Lung (tissue), 11 donors: ENCODE measurements at regions not wholly inside any gene's neighbourhood (a gene's known extent, or its start where the extent isn't known, plus 50 kb on each side); places are given as distances from the start of the nearest gene placed in this dataset.

Experiments
- ATAC-seq: fragments of 200-7000 bp; cut with Tn5 transposase; one replicate; pipeline ENCODE4 v1.9.1; 2020; ENCODE audit warnings: moderate number of reproducible peaks; ENCODE audit not compliant: insufficient read depth, low FRiP score
- DNase-seq, 3 donors: peaks; one replicate each; pipeline ENCODE4 v3.0.0-alpha.2; 2013 to 2017
- H3K27ac ChIP-seq, 2 donors: one replicate each; pipeline ENCODE4 v1.5.1; 2013; ENCODE audit warnings: mild to moderate bottlenecking in 2 of 2, moderate library complexity in 2 of 2, control low read depth in 1 of 2, inconsistent platforms in 1 of 2, low read depth in 1 of 2, low read length in 1 of 2
- H3K27me3 ChIP-seq, 3 donors: one replicate each; pipeline ENCODE4 v1.5.1; 2013; ENCODE audit warnings: low read length in 2 of 3; ENCODE audit not compliant: control insufficient read depth in 3 of 3, insufficient read depth in 3 of 3
- H3K36me3 ChIP-seq, 4 donors: one replicate each; pipeline ENCODE4 v1.5.1; 2013; ENCODE audit warnings: low read length in 4 of 4, mild to moderate bottlenecking in 1 of 4, moderate library complexity in 1 of 4; ENCODE audit not compliant: control insufficient read depth in 4 of 4, insufficient read depth in 4 of 4
- H3K4me1 ChIP-seq, 5 donors: one replicate each; pipeline ENCODE4 v1.5.1; 2013; ENCODE audit warnings: low read length in 5 of 5, mild to moderate bottlenecking in 2 of 5, moderate library complexity in 1 of 5; ENCODE audit not compliant: control insufficient read depth in 5 of 5, insufficient read depth in 5 of 5
- H3K4me3 ChIP-seq: one replicate; pipeline ENCODE4 v1.5.1; 2013; ENCODE audit warnings: mild to moderate bottlenecking, control low read depth, moderate library complexity
- H3K9ac ChIP-seq, 2 donors: one replicate each; pipeline ENCODE4 v1.5.1; 2013; ENCODE audit warnings: low read length in 2 of 2, control low read depth in 1 of 2; ENCODE audit not compliant: insufficient read depth in 1 of 2
- H3K9me3 ChIP-seq, 4 donors: one replicate each; pipeline ENCODE4 v1.5.1; 2013; ENCODE audit warnings: low read length in 3 of 4, mild to moderate bottlenecking in 1 of 4, moderate library complexity in 1 of 4; ENCODE audit not compliant: control insufficient read depth in 4 of 4, insufficient read depth in 3 of 4
- CTCF ChIP-seq: IDR thresholded peaks from 2 replicates; pipeline ENCODE4 v1.5.1; 2012; ENCODE audit warnings: mild to moderate bottlenecking; ENCODE audit errors: control extremely low read depth, extremely low read depth
- WGBS, 2 donors: extraction: QIAGEN DNeasy Blood & Tissue Kit; methylation state at CpG; one replicate each; pipeline ENCODE4 v1.1.7; 2013; 5-methylcytosine and 5-hydroxymethylcytosine counted together
- donor health status: control.
- donor health status: control.
- donor health status: Bipolar disorder and iron deficiency.
- donor health status: healthy.
- donor health status: DM: yes; HTN: yes; CAD: no.

DNA sequence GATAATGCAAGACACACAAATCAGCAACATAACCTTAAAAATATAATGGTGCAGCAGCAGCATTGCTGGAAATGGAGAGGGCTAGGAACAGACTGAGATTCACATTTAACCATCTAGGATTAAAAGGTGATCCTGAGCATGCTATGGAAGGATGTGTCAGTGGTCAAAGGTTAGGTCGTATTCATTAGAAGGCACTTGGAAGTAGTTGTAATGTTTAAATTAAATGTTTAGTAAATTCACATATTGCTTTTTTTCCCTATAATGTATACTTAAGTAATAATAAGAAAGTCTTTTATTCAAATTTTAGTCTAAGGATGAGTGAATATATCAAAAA is 368.6 kb upstream of the PDE3A start:
- H3K4me3 ChIP-seq = no peak overlapping the region
- H3K27ac ChIP-seq = peak overlapping the region in 1 of 2 donors; percentile 77
- DNase-seq (no peak), ATAC-seq (no peak)
- peaks cover 0 to 11% (median 0%) of the 10 kb centered on the region in 5 donors for H3K4me1 ChIP-seq
- no peak for TF ChIP-seq CTCF
- no peaks in the 10 kb centered on the region for H3K9me3 ChIP-seq
- WGBS, 2 donors = 85 to 87% methylated on average over 1 of the region's 1 CpG
- H3K9ac ChIP-seq = no peak overlapping the region
- H3K27me3 ChIP-seq = no peaks in the 10 kb centered on the region
- H3K36me3 ChIP-seq = no peaks in the 10 kb centered on the region

DNA sequence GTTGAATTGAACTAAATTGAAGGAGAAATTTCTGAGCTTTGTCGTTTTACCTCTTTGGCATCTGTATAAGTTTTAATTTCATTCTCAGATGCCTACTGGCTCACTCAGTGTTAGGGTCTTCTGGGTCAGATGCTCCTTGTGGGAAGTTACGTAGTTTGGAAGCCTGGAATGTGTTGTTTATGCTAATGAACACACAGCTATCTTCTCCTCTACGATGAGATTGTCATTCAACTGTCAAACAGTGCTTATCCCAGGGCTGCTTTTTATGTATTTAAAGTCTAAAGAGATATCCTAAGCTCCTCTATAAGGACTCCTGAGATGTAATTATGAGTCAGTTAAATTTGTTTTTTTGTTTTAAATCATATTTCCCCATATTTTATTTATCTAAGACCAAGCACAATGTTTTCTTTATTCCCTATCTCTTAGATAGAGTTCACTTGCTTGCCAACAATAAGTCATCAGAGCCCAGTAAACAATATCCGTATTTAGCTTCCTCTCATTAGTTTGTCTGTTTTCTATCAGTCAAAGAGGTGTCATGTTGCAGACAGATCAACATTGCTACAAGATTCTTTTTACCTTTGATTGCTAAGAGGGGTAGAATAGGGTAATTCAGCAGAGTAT is 368.0 kb upstream of the PDE3A start:
- ATAC-seq (no peak), DNase-seq (no peak)
- H3K36me3 ChIP-seq = no peaks in the 10 kb centered on the region
- peaks cover 0 to 11% (median 0%) of the 10 kb centered on the region in 5 donors for H3K4me1 ChIP-seq
- H3K4me3 ChIP-seq = no peak overlapping the region
- H3K9ac ChIP-seq = no peak overlapping the region
- peak overlapping the region in 1 of 2 donors; percentile 78 for H3K27ac ChIP-seq
- 51 to 55% methylated on average over 4 of the region's 4 CpGs for WGBS, 2 donors
- no peak for TF ChIP-seq CTCF
- no peaks in the 10 kb centered on the region for H3K9me3 ChIP-seq
- H3K27me3 ChIP-seq = no peaks in the 10 kb centered on the region

DNA sequence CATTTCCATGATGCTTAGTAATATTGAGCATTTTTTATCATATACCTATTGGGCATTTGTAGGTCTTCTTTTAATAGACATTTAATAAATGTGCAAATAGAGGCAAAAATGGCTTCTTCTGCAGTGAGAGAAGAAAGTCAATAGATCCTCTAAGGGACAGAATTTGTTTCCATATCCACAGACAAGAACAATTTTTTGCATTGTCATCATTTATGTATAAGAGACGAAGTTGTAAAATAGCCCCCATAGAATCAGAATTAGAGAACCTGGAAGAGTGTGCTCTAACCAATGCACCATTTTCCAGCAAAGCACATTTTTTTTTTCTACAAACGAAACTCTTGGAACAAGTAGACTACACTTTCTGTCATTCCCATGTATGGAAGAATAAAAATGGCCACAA is 365.1 kb upstream of the PDE3A start:
- Histone ChIP-seq H3K9ac (no peak overlapping the region), H3K27me3 (no peaks in the 10 kb centered on the region), H3K9me3 (no peaks in the 10 kb centered on the region), H3K4me1 (peaks cover 0 to 11% (median 0%) of the 10 kb centered on the region in 5 donors), H3K36me3 (no peaks in the 10 kb centered on the region), H3K4me3 (no peak overlapping the region), H3K27ac (no peak overlapping the region)
- 91% methylated on average over 2 of the region's 2 CpGs for WGBS, 2 donors
- DNase-seq (no peak), ATAC-seq (no peak)
- no peak for TF ChIP-seq CTCF

- Histone ChIP-seq H3K27ac (no peak overlapping the region), H3K9ac (no peak overlapping the region), H3K4me1 (peaks cover 0 to 9% (median 0%) of the 10 kb centered on the region in 5 donors), H3K27me3 (no peaks in the 10 kb centered on the region), H3K36me3 (no peaks in the 10 kb centered on the region), H3K4me3 (no peak overlapping the region), H3K9me3 (no peaks in the 10 kb centered on the region)
- ATAC-seq (no peak), DNase-seq (no peak)
- WGBS, 2 donors = 69 to 90% methylated on average over 2 of the region's 2 CpGs
- TF ChIP-seq CTCF = no peak
Observed at GRCh38 chr12:20004952-20005351, 363.4 kb upstream of the PDE3A start.
